Vagina (tissue), 2 donors: ENCODE measurements at regions not wholly inside any gene's neighbourhood (a gene's known extent, or its start where the extent isn't known, plus 50 kb on each side); places are given as distances from the start of the nearest gene placed in this dataset.

Experiments used
- CTCF ChIP-seq, 3 experiments: fragments of 450-650 bp in 2 of 3; fragments of 200-600 bp in 1 of 3; sonication (generic) in 1 of 3; IDR thresholded peaks; one replicate each; pipeline ENCODE4 v1.5.1; 2017 to 2019; ENCODE audit warnings: antibody characterized with exemption in 3 of 3, mild to moderate bottlenecking in 2 of 3, moderate library complexity in 2 of 3
- POLR2A ChIP-seq, 2 donors: fragments of 450-650 bp; IDR thresholded peaks; one replicate each; pipeline ENCODE4 v1.6.1; 2017; ENCODE audit warnings: antibody characterized with exemption in 2 of 2, mild to moderate bottlenecking in 2 of 2, moderate library complexity in 2 of 2
- POLR2AphosphoS5 ChIP-seq, 2 donors: sonication (generic); formaldehyde crosslinking; IDR thresholded peaks; one replicate each; pipeline ENCODE4 v1.9.0; 2017; ENCODE audit warnings: antibody characterized with exemption in 2 of 2, mild to moderate bottlenecking in 2 of 2, low read depth in 1 of 2; ENCODE audit not compliant: insufficient read depth in 1 of 2

- TF ChIP-seq CTCF (IDR thresholded peaks at IDR 0.05) = no peak
- TF ChIP-seq POLR2AphosphoS5 (IDR thresholded peaks at IDR 0.05; ENCODE audit: insufficient read depth in 1 of 2, low read depth in 1 of 2) = no peak
- TF ChIP-seq POLR2A (IDR thresholded peaks at IDR 0.05) = no peak
These were observed 208.3 kb downstream of the BCL11B start for GRCh38 chr14:99063620-99064225.
